PC-3 (cell line): ENCODE measurements at regions not wholly inside any gene's neighbourhood (a gene's known extent, or its start where the extent isn't known, plus 50 kb on each side); places are given as distances from the start of the nearest gene placed in this dataset.

Source experiments
- CTCF ChIP-seq: fragments of 300-600 bp; sonication (generic); conservative IDR thresholded peaks from 2 replicates; pipeline ENCODE4 v1.5.1; 2017; ENCODE audit warnings: antibody characterized with exemption, low read depth, mild to moderate bottlenecking, low read length
- EZH2 ChIP-seq: fragments of 300-600 bp; sonication (generic); IDR thresholded peaks from one replicate; pipeline ENCODE4 v1.6.1; 2017; ENCODE audit warnings: antibody characterized with exemption, mild to moderate bottlenecking, low read length; ENCODE audit not compliant: unreplicated experiment

- TF ChIP-seq CTCF (no peak), EZH2 (no peak)
Observed at GRCh38 chr5:98573834-98574320, 199.6 kb upstream of the RGMB start.
